ENCODE measurements at regions not wholly inside any gene's neighbourhood (a gene's known extent, or its start where the extent isn't known, plus 50 kb on each side); places are given as distances from the start of the nearest gene placed in this dataset.
"Not testable (repeated sequence)": the region's sequence is repeated elsewhere in the genome, so short reads cannot be mapped to it uniquely, and the experiment has no call there.

DNA sequence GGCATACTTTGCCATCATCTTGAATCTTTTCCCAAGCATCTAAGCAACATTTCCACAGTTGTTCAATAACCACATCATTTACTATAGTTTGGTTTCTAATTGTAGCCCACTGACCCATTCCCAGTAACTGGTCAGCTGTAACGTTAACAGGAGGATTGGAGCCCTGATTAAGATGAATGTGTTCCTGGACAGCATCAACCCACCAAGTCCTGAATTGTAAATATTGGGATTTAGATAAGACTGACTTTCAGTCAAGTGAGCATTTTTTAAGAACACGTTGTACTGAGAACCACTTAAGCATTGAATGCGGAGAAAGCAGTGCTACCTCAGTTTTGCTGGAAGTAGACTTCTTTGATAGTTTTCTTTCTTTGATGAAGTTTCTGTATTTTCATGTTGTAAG lies 53.3 kb upstream of the ARL4D start:
- not testable (repeated sequence) for DNase-seq (ENCODE audit: low read depth)

DNA sequence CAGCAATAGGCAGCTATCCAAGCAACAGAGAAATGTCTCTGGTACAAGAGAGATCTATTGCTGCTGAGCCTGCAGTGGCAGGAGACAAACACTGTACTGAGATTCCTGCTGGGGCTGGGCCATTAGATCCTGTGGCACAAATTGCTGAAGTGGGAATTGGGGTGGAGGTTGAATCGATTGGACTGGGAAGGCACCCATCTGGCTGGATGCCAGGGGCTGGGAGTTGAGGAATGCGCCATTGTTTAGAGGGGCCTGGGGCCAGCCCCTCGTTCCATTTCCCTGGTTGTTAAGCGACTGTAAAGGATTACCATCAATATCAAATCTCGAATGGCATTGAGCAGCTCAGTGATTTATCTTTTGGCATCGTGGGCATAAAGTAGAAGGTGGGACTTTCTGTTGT lies 54.1 kb upstream of the ARL4D start:
- DNase-seq (ENCODE audit: low read depth): no peak

DNA sequence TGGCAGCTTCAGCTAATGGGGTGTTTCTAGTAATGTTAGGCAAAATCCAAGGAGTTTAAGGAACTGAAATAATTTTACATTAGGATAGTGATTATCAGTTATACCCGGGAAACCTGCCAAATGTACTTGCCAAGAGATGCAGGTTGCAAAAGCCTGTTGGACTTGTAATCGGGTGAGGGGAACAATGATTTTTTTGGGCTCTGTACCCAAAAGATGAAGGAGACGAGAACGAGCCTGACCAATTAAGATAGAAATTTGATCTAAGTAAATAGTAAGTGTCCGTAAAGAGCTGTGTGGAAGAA lies 56.3 kb upstream of the ARL4D start:
- DNase-seq (ENCODE audit: low read depth): no peak

DNA sequence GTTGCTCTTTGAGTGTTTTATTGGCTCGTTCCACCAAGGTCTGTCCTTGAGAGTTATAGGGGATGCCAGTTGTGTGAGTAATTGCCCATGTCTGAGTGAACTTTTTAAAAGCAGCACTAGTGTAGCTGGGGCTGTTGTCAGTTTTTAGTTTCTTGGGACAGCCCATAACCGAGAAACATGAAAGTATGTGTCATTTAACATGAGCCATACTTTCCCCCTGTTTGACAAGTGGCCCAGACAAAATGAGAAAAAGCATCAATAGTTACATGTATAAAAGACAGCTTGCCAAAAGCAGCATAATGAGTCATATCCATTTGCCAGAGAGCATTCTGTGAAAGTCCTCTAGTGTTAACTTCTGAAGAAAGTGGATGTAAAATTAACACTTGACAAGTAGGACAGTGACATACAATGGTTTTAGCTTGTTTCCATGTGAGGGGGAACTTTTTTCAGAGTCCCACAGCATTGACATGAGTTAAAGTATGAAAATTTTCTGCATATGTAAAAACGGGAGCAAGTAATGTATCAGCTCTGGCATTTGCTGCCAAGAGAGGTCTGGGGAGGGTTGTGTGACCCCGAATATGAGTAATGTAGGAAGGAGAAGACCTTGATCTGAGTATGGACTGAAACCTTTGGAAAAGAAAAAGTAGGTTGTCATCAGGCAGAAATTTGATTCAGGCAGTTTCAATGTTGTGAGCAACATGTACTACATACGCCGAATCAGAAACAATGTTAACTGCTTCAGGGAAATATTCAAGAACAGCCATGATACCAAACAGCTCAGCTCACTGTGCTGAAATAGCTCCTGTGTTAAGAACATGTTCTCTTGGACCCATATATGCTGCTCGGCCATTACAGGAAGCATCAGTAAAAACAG lies 56.8 kb upstream of the ARL4D start:
- no peak for DNase-seq (ENCODE audit: low read depth)

DNA sequence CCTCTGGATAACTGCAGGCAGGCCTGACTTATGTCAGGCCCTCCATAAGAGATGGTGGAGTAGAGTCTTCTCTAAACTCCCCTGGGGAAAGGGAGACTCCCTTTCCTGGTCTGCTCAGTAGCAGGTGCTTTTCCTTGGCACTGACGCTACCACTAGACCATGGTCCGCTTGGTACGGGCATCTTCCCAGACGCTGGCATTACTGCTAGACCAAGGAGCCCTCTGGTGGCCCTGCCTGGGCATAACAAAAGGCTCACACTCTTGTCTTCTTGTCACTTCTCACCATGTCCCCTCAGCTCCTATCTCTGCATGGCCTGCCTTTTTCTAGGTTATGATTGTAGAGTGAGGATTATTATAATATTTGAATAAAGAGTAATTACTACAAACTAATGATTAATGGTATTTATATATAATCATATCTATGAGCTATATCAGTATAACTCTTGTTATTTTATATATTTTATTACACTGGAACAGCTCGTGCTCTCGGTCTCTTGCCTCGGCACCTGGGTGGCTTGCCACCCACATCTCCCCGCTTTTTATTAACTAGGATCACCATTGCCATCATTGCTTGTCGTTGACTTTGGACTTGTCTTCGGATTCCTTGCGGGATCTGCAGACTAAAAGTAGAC lies 59.8 kb upstream of the ARL4D start:
- DNase-seq (ENCODE audit: low read depth): peak; percentile 47

DNA sequence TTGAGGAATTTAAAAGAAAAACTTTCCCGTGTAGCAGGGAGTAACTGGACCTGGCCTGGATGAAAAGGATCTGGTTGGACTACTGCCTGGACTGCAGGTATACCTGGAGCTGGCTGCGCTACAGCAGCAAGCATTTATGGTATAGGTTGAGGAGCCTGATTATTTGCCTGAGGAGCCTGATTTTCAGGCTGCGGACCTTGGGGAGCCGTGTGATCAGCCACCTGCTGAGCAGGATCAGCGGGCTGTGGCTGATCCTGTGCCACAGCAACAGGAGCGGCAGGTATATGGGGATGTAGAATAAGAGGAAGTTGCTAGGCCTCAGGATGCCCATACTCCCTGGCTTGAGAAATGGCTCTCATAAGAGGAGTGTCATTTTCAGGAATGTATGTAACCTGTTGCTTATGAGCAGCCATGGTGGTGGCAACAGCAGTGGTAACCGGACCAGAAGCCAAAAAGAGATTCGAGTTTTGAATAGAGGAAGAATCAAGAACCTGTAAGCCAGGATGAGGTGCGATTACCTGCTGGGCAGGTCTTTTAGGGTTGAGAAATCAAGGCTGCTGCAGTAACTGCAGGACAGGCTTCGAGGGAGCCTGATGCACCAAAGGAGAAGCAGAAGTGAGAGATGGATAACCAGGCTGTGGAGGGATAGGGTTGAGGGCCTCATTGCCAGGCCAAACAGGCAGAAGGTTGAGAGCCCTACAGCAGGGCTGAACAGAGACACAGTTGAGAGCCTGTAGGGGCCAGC lies 60.9 kb upstream of the ARL4D start:
- no peak for DNase-seq (ENCODE audit: low read depth)

DNA sequence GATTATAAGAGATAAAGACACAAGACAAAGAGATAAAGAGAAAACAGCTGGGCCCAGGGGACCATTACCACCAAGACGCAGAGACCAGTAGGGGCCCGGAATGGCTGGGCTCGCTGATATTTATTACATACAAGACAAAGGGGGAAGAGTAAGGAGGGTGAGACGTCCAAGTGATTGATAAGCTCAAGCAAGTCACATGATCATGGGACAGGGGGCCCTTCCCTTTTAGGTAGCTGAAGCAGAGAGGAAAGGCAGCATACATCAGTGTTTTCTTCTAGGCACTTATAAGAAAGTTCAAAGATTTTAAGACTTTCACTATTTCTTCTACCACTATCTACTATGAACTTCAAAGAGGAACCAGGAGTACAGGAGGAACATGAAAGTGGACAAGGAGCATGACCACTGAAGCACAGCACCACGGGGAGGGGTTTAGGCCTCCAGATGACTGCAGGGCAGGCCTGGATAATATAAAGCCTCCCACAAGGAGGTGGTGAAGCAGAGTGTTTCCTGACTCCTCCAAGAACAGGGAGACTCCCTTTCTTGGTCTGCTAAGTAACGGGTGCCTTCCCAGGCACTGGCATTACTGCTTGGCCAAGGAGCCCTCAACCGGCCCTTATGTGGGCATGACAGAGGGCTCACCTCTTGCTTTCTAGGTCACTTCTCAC lies 63.9 kb upstream of the ARL4D start:
- no peak for DNase-seq (ENCODE audit: low read depth)

DNA sequence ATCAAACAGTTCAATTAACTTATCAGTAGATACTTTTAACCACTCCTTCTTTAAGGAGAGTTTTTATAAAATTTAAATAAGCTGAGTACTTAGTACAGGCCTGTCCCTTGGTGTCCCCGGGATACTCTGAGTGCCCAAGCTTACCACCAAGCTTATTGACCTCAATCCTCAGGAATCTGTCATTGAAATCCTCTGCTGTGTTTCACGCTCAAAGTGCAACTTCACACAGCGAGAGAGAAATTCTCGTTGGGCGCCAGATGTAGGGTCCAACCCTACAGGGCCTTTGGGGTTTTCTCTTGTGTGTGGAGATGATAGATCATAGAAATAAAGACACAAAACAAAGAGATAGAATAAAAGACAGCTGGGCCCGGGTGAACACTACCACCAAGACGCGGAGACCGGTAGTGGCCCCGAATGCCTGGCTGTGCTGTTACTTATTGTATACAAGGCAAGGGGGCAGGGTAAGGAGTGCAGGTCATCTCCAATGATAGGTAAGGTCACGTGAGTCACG lies 65.3 kb upstream of the ARL4D start:
- DNase-seq (ENCODE audit: low read depth): no peak

DNA sequence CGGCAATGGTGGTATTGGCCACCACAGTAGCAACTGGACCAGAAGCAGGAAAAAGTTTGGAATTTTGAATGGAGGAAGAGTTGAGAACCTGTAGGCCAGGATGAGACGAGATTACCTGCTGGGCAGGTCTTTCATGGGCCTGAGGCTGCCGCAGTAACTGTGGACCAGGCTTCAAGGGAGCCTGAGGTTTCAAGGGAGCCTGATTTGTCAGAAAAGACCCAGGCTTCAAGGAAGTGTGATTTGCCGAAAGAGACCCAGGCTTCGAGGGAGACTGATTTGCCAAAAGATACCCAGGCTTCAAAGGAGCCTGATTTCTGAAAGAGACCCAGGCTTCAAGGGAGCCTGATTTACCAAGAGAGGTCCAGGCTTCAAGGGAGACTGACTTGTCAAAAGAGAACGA lies 66.6 kb upstream of the ARL4D start:
- no peak for DNase-seq (ENCODE audit: low read depth)

DNA sequence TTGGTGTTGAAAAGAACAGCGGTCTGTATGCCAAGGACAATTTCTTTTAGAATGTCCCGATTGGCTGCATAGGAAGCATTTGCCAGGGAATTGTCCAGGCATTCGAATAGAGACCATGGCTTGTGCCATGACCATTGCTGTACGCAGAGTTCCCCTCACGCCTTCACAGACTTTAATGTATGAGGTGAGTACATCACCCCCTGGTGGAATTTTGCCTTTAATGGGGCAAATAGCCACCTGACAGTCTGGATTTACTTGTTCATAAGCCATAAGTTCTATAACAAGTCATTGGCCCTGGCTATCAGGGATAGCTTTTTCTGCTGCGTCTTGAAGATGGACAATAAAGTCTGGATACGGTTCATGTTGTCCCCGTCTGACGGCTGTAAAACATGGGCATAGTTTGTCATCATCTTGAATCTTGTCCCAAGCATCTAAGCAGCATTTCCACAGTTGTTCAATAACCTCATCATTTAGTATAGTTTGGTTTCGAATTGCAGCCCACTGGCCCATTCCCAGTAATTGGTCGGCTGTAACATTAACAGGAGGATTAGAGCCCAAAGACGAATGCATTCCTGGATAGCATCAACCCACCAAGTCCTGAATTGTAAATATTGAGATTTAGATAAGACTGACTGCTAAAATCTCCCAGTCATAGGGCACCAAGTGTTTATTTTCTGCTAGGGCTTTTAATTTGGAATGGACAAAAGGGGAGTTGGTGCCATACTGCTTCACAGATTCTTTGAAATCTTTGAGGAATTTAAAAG lies 67.7 kb upstream of the ARL4D start:
- no peak for DNase-seq (ENCODE audit: low read depth)

DNA sequence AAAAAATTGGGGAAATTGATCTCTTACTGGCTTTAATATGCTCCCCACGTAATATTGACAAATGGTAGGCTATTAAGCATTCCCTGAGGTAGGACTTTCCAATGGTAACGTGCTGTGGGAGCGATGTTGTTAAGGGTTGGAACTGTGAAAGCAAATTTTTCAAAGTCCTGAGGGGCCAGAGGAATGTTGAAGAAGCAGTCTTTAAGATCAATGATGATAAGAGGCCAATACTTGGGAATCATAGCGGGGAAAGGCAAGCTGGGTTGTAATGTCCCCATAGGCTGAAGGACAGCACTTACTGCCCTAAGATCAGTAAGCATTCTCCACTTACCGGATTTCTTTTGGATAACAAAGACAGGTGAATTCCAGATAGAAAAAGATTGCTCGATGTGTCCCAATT lies 69.6 kb upstream of the ARL4D start:
- DNase-seq (ENCODE audit: low read depth): no peak

DNA sequence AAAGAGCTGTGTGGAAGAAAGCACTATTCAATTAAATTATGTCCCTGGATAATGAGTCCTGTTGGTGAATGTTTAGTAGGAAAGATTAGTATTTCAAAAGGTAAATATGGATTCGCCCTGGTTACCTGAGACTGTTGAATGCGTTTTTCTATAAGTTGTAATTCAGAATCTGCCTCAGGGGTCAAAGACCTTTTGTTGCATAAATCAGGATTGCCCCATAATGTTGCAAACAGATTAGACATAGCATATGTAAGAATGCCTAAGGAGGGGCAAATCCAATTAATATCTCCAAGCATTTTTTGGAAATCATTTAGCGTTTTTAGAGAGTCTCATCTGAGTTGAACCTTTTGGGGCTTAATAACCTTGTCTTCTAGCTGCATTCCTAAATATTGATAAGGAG lies 70.1 kb upstream of the ARL4D start:
- DNase-seq (ENCODE audit: low read depth): no peak

DNA sequence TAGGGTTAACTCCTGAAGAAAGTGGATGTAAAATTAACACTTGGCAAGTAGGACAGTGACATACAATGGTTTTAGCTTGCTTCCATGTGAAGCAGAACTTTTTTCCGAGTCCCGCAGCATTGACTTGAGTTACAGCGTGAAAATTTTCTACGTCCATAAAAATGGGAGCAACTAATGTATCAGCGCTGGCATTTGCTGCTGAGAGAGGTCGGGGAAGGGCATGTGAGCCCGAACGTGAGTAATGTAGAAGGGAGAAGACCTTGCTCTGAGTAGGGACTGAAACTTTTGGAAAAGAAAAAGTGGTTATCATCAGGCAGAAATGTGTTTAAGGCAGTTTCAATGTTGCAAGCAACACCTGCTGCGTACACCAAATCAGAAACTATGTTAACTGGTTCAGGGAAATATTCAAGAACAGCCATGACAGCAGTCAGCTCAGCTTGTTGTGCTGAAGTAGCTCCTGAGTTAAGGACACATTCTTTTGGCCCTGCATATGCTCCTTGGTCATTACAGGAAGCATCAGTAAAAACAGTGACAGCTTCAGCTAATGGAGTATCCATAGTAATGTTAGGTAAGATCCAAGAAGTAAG lies 70.9 kb upstream of the ARL4D start:
- no peak for DNase-seq (ENCODE audit: low read depth)

DNA sequence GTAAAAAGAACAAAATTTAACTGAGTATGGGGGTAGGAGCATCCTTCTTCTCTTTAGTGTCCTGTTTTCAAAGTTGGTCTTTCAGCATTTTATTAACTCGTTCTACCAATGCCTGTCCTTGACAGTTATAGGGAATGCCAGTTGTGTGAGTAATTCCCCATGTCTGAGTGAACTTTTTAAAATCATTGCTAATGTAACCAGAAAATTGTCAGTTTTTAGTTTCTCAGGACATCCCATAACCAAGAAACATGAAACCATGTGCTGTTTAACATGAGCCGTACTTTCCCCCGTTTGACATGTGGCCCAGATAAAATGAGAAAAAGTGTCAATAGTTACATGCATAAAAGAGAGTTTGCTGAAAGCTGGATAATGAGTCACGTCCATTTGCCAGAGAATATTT lies 71.4 kb upstream of the ARL4D start:
- no peak for DNase-seq (ENCODE audit: low read depth)

DNA sequence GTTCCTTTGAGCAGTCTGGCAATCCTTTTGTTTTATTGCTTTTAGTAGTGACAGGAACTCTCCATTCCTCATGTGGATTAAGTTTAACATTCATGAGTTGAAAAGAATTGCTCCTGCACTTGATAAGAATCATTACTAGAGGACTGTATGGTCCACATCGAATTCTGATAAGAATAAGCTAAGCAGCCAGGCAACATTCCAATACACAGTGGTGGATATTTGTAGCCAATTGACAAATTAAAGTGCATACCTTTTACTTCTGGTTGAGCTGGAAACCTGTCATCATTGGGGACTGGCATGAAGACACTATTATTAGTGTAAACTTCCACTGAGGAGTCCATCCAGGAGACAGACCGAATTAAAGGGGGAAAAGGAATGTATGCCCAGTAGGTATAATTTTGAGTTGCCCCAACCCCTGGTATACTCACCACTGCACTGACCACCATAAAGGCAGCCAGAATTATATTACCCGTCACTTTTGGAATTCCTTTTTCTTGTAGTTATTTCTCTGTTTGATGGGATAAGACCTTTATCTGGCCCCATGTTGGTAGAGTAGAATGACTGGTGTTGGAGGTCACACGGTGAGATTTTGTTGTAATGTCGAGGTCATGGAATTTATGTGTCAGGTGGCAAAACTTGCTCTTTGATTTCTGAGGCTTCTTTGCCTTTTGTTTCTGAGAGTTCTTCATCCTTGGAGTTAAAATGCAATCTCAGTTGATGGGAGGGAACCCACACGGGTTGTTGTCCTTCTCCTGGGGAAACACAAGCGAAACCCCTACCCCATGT lies 72.1 kb upstream of the ARL4D start:
- no peak for DNase-seq (ENCODE audit: low read depth)

DNA sequence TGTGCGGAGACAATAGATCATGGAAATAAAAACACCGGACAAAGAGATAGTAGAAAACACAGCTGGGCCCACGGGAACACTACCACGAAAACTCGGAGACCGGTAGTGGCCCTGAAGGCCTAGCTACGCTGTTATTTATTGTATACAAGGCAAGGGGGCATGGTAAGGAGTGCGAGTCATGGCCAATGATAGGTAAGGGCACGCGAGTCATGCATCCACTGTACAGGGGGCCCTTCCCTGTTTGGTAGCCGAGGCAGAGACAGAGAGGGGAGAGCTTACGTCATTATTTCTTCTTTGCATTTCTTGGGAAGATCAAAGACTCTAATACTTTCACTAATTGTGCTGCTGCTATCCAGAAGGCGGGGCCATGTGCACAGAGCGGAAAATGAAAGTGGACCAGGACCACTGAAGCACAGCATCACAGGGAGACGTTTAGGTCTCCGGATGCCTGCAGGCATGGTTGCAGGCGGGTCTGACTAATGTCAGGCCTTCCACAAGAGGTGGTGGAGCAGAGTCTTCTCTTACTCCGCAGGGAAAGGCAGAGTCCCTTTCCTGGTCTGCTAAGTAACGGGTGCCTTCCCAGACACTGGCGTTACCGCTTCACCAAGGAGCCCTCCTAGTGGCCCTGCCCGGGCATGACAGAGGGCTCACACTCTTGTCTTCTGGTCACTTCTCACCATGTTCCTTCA lies 74.4 kb upstream of the ARL4D start:
- no peak for DNase-seq (ENCODE audit: low read depth)

DNA sequence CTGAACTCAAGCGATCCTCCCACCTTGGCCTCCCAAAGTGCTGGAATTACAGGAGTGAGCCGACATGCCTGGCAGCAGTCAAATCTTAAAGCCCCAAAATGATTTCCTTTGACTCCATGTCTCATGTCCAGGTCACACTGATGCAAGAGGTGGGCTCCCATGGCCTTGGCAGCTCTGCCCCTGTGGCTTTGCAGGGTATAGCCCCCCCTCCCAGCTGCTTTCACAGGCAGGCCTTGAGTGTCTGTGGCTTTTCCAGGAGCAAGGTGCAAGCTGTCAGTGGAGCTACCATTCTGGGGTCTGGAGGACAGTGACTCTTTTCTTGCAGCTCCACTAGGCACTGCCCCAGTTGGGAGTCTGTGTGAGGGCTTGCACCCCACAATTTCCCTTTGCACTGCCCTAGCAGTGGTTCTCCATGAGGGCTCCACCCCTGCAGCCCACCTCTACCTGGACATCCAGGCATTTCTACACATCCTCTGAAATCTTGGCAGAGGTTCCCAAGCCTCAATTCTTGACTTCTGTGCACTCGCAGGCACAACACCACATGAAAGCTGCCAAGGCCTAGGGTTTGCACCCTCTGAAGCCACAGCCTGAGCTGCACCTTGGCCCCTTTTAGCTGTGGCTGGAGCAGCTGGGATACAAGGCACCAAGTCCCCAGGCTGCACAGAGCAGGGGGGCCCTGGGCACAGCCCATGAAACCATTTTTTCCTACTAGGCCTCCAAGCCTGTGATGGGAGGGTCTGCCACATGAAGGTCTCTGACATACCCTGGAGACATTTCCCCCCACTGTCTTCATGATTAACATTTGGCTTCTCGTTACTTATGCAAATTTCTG lies 79.3 kb upstream of the ARL4D start:
- no peak for DNase-seq (ENCODE audit: low read depth)

DNA sequence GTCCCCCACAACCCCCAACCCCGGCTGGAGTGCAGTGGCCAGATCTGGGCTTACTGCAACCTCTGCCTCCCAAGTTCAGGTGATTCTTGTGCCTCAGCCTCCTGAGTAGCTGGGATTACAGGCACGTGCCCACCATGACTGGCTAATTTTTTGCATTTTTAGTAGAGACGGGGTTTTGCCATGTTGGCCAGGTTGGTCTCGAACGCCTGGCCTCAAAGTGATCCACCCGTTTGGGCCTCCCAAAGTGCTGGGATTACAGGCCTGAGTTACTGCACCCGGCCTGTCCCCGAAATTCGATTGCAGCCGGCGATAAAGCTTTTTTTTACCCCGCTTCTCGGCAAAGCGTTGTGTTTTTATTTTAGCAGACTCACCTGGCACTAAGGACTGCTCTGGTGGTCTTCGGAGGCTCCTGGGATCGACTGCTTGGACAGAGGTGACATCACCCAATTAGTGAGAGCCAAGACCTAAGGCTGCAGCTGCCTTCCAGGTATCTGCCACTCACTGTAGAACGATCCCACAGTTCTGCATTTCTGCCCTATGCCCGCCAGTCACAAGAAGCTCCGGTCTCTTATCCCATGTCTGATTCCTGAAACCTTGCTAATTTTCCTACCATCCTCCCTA lies 82.2 kb upstream of the ARL4D start:
- no peak for DNase-seq (ENCODE audit: low read depth)

Measured in activated T-helper 9 cell treated with anti-CD3 and anti-CD28 coated beads, Interleukin-2, amount 50 U/mL, for 16 hours (primary cell).